SW480 (cell line): ENCODE measurements at regions not wholly inside any gene's neighbourhood (a gene's known extent, or its start where the extent isn't known, plus 50 kb on each side); places are given as distances from the start of the nearest gene placed in this dataset.
A peak's percentile ranks its signal among the peaks of the same experiment; 100 is the strongest.
"Not testable (repeated sequence)": the region's sequence is repeated elsewhere in the genome, so short reads cannot be mapped to it uniquely, and the experiment has no call there.

ENCODE experiments used
- DNase-seq: peaks from one replicate; pipeline ENCODE4 v3.0.0-alpha.2; 2016; ENCODE audit warnings: low spot score

DNA sequence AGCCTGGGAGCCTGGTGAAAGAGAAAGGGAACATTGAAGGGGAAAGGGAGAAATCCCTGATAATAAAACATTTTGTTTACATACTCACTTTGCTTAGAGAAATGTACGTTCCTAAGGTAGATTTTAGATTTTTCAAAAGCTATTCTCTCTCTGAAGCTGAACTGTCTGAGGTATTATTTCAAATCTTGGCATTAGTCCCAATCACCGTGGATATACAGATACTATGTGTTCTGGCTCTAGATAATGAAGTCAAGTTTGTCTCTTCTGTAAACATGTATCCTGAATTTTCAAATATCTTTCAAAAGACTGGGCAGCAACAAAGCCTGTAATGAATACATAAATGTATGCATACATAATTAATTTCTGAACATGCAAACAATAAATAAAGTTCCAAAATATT, 1104.2 kb upstream of the FAM98A start:
- no peak for DNase-seq

GRCh38 chr2:34702391-34702790, 1103.3 kb upstream of the FAM98A start:
- DNase-seq, result not testable (repeated sequence)

DNA sequence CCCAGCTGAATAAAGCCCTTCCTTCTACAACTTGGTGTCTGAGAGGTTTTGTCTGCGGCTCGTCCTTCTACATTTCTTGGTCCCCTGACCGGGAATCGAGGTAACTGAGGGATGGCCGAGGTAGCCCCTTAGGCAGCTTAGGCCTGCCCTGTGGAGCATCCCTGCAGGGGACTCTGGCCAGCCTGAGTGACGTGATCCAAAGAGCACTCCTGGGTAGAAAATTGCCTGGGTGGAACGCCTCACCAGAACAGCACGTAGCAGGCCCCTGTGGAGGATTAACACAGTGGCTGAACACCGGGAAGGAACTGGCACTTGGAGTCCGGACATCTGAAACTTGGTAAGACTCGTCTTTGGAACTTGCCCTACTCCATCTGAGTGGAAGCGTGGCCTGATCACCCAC, 1078.5 kb upstream of the FAM98A start:
- DNase-seq, result not testable (repeated sequence)

DNA sequence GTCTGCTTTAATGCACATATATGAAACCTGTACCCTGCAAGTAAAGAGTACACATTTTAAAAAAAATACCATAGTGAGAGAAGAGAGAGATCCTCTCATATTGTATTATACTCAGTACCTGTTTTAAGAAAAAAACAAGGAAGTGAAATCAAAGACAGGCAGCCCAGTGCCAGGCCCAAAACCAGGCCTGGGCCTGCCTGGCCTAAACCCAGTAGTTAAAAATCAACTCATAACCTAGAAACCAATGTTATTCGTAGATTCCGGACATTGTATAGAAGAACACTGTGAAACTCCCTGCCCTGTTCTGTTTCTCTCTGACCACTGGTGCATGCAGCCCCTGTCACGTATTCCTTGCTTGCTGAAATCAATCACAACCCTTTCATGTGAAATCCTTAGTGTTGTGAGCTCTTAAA, 1078.0 kb upstream of the FAM98A start:
- not testable (repeated sequence) for DNase-seq

- DNase-seq, result no peak
Observed at GRCh38 chr2:34670482-34670881, 1071.4 kb upstream of the FAM98A start.

- no peak for DNase-seq
Observed at GRCh38 chr2:34666821-34667220, 1067.7 kb upstream of the FAM98A start.

DNA sequence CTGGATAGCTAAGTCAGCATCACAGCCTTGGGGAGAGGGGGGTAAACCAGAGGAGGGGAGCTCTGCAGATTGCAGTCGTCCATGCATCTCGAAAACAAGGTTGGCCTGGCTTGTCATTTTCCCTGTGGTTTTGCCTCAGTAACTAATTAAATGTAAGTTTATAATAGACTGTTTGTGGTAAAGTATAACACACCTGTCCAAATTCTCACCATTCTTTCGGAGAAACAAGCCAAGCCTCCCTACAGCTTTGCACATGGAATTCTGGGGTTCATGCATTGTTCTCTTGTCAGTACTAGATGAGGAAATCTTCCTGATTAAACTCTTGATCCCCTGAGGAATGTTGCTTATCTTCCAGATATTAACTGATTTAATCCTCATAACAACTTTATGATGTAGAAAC, 1065.2 kb upstream of the FAM98A start:
- no peak for DNase-seq

- DNase-seq, result no peak
Observed at GRCh38 chr2:34663314-34663713, 1064.2 kb upstream of the FAM98A start.

DNA sequence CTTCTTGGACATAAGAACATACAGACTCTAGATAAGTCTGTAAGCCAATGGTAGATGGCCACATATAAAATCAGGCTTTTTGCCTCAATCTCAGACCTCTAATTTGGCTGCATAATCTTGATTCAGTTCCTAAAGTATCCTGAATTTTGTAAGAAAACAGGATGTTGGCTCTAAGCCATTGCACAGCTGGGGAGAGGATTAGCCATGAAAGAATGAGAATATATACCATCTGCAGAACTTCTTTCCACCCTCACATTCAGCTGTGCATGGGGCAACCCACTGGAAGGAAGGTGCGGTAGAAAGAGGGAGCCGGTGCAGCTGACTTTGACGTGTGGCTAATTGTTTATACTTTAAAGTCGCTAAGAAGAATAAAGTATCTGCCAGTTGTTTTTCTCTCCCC, 1061.6 kb upstream of the FAM98A start:
- no peak for DNase-seq

GRCh38 chr2:34656632-34657031, 1057.5 kb upstream of the FAM98A start:
- DNase-seq, result no peak

DNA sequence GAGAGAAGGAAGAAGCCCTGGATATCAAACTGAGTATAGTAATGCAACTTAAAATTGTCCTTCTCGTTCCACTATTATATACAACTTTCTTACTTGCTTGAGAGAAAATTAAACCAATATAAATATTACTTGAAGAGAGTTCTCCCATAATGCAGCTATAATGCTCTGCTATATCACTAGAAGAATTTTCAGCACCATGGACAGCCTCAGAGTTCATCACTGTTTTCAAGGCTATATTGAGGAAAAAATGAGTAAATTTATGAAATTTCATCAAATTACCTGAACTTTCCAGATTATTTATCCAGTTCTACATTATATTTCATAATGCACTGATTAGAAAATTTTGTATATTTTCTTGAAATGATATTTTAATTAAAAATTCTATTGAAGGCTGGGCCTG, 1053.5 kb upstream of the FAM98A start:
- DNase-seq, result no peak

GRCh38 chr2:34646901-34647300, 1047.8 kb upstream of the FAM98A start:
- DNase-seq, result no peak

- no peak for DNase-seq
Observed at GRCh38 chr2:34632327-34632726, 1033.2 kb upstream of the FAM98A start.

- no peak for DNase-seq
Observed at GRCh38 chr2:34627003-34627402, 1027.9 kb upstream of the FAM98A start.

DNA sequence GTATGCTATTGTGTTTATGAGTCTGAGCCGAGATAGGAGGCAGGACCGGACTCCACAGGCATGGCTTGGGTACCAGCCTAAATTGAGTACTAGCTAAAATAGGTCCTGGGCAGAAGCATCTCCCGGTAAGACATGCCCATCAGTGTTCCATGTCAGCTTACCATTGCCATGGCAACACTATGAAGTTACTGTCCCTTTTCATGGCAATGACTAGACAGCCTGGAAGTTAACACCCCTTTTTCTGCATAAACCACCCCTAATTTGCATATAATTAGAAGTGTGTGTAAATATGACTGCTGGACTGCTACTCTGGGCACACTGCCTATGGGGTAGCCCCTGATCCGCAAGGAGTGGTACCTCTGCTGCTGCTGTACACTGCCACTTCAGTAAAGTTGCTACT, 1005.1 kb upstream of the FAM98A start:
- no peak for DNase-seq

- no peak for DNase-seq
Observed at GRCh38 chr2:34602262-34602661, 1003.2 kb upstream of the FAM98A start.

DNA sequence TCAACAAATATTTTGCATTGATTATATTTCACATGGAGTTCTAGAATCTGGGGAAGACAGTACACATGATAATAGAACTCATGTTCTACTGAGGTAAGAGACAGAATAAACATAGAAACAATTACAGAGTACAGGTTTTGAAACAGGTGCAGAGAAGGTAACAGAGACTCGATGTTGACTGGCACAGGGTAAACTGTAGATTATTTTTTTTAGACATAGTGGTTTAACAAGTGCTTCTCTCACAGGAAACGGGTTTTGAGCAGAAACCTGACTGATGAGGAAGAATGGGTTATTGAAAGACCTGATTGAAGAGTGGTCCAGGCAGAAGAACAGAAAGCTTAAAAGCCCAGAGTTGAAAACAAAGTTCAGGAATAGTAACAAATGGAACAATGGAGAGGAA, 1002.5 kb upstream of the FAM98A start:
- no peak for DNase-seq

- no peak for DNase-seq
Observed at GRCh38 chr2:34578641-34579040, 979.5 kb upstream of the FAM98A start.

DNA sequence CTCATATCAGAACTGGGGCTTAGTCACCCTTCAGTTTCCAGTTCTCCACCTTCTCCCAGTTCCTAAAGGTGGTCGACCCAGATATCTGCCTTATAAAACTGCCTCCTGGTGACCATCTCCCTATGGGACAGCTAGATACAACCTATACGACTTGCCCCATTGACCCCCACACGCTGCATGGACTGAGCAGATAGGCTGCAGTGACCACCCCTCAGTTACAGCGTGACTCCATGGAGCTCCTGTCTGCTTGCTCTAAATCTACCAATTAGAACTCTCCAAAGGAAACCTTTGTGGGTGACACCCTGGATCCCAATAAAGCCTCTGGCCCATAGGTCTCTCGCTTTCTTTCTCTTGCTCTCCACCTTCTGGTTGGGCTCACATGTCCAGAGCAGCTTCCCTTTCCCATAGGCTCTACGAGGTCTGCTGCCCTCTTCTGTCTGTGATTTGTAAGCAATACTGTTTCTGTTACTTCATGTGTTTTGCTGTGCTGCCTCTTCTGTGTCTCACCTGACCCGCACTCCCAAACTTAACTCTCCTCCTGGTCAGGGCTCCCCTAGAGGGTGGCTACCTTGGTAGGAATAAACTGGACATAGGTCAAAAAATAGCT, 971.3 kb upstream of the FAM98A start:
- peak; percentile 59 for DNase-seq

DNA sequence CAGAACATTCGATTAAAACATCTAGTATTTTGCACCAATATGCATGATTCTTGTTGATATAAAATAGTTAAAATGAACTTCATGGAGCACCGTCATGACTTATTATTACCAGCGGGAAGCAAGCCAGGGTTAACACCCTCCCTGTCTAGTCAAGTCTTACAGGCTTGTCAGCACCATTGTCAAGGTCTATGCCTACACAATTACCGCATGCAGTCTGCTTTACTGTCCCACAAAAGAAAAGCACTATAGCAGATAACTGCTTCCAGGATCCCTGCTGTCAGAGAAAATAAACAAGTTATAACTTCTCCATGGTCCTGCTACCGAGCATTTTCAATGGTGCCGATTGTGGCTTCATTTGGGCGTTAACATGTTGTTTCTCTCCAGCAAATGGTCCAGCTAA, 968.0 kb upstream of the FAM98A start:
- no peak for DNase-seq

DNA sequence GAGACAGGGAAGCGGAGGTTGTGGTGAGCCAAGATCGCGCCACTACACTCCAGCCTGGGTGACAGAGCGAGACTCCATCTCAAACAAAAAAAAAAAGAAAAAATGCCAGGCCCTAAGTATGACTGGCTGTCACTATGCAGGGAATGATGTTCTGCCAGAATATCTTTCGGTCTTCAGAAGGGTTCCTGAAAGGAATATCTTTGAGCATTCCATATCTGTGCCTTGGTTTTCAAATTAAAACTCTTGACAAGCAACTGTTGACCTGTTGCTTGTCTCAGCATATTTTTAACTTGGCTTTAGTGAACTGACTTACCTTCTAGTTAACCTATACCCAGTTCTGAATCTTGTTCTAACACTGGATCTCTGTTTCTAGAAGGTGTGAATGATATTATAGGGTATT, 953.2 kb upstream of the FAM98A start:
- DNase-seq, result no peak

DNA sequence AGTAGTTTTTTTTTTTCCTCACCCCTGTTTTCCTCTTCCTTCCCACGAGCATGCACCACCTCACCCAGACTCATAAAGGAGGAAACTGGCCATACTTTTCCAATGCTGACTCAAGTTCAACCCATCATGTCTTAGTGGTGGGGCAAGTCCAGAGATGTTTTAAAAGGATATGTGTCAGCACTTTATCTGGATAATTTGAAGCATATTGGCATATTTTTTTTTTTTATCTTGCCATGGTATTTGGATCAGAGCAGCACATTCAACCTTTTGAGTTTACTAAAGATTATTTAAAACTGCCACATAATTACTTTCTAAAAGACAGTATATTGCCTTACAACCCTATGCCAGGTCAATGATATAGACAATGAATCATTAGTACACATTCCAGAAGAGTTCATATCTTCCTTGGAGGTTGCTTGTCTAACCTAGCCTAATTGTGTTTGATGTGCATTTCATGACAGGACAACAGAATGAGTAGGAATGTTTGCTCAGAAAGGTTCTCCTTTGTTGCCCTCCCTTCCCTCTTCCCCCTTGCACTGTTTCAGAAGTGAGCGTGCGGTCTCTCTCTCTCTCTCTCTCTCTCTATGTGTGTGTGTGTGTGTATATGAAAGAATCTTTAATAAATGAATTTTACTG, 950.7 kb upstream of the FAM98A start:
- DNase-seq, result no peak

- no peak for DNase-seq
Observed at GRCh38 chr2:34547900-34548299, 948.8 kb upstream of the FAM98A start.

GRCh38 chr2:34547340-34547739, 948.2 kb upstream of the FAM98A start:
- no peak for DNase-seq
